22Rv1 (cell line): ENCODE measurements at regions not wholly inside any gene's neighbourhood (a gene's known extent, or its start where the extent isn't known, plus 50 kb on each side); places are given as distances from the start of the nearest gene placed in this dataset.

Experiments
- CTCF ChIP-seq: fragments of 450-650 bp; IDR thresholded peaks from 2 replicates; pipeline ENCODE4 v1.5.1; 2017; ENCODE audit warnings: mild to moderate bottlenecking
- ZFX ChIP-seq: fragments of 450-650 bp; IDR thresholded peaks from 2 replicates; pipeline ENCODE4 v1.6.1; 2017; ENCODE audit warnings: antibody characterized with exemption, borderline replicate concordance

DNA sequence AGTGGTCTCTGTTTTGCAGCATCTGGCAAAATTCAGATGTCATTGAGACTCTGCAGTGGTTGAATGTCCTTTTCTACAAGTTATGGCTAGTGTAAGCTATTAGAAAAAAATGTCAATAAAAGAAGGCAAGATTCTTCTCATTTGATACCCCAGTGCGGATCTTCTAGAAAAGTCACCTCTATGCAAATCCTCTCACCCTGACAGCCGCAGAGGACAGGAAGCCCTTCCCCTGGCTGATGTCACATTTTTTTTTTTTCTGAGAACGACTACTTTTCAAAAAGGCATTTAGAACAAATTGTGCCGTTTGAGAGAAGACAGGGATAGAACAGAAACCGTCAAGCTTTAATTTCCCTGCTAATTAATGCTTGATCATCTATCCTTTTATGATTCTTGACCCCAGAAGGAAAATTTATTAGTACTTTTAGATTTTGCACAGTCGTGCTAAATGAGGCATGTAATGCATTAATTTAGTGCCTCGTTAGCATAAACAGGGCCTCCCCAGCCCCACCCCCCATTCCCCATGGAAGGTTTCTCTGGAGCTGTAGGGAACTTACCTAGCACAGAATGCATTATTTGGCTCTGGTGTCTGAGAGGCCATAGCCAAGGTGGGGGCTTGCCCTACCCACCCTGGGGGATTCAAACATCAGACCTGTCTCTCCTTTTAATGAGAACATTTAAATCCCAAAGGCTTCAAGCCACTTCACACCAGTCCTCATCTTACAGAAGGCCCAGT, 183.8 kb downstream of the OPA1 start:
- no peak for TF ChIP-seq CTCF
- TF ChIP-seq ZFX, result no peak
